HG02870 (cell line): ENCODE measurements at regions not wholly inside any gene's neighbourhood (a gene's known extent, or its start where the extent isn't known, plus 50 kb on each side); places are given as distances from the start of the nearest gene placed in this dataset.
"Not testable (repeated sequence)": the region's sequence is repeated elsewhere in the genome, so short reads cannot be mapped to it uniquely, and the experiment has no call there.

Source experiments
- ATAC-seq: cut with Tn5 transposase; IDR thresholded peaks from one replicate; pipeline ENCODE4 v1.9.1; 2021; ENCODE audit warnings: mild to moderate bottlenecking, moderate library complexity; ENCODE audit not compliant: unreplicated experiment

- ATAC-seq = no peak
Measured at GRCh38 chr16:65283181-65283651, 161.4 kb upstream of the CDH11 start.

GRCh38 chr16:65281586-65281985, 159.7 kb upstream of the CDH11 start:
- ATAC-seq = no peak

- ATAC-seq = no peak
Measured at GRCh38 chr16:65280845-65281512, 159.1 kb upstream of the CDH11 start.

GRCh38 chr16:65279576-65279975, 157.7 kb upstream of the CDH11 start:
- no peak for ATAC-seq

- no peak for ATAC-seq
Measured at GRCh38 chr16:65278874-65279273, 157.0 kb upstream of the CDH11 start.

- ATAC-seq = no peak
Measured at GRCh38 chr16:65274566-65274965, 152.7 kb upstream of the CDH11 start.

- no peak for ATAC-seq
Measured at GRCh38 chr16:65272699-65273414, 151.0 kb upstream of the CDH11 start.

- no peak for ATAC-seq
Measured at GRCh38 chr16:65271996-65272395, 150.1 kb upstream of the CDH11 start.

GRCh38 chr16:65268331-65268730, 146.5 kb upstream of the CDH11 start:
- no peak for ATAC-seq

- ATAC-seq = no peak
Measured at GRCh38 chr16:65263896-65264295, 142.0 kb upstream of the CDH11 start.

- no peak for ATAC-seq
Measured at GRCh38 chr16:65260746-65261145, 138.9 kb upstream of the CDH11 start.

GRCh38 chr16:65254144-65254543, 132.3 kb upstream of the CDH11 start:
- no peak for ATAC-seq

GRCh38 chr16:65249768-65250167, 127.9 kb upstream of the CDH11 start:
- ATAC-seq = no peak

GRCh38 chr16:65244787-65245186, 122.9 kb upstream of the CDH11 start:
- no peak for ATAC-seq

- ATAC-seq = no peak
Measured at GRCh38 chr16:65235339-65236177, 113.7 kb upstream of the CDH11 start.

- ATAC-seq = not testable (repeated sequence)
Measured at GRCh38 chr16:65234721-65235320, 113.0 kb upstream of the CDH11 start.

GRCh38 chr16:65229191-65229662, 107.4 kb upstream of the CDH11 start:
- ATAC-seq = no peak

GRCh38 chr16:65227150-65227835, 105.4 kb upstream of the CDH11 start:
- ATAC-seq = no peak

- no peak for ATAC-seq
Measured at GRCh38 chr16:65226077-65226476, 104.2 kb upstream of the CDH11 start.

- ATAC-seq = no peak
Measured at GRCh38 chr16:65225488-65225887, 103.6 kb upstream of the CDH11 start.
